Mucosa of rectum (tissue), 2 donors: ENCODE measurements at regions not wholly inside any gene's neighbourhood (a gene's known extent, or its start where the extent isn't known, plus 50 kb on each side); places are given as distances from the start of the nearest gene placed in this dataset.
"Not testable (repeated sequence)": the region's sequence is repeated elsewhere in the genome, so short reads cannot be mapped to it uniquely, and the experiment has no call there.

Source experiments
- H3K27ac ChIP-seq, 2 donors: one replicate each; pipeline ENCODE4 v1.7.0; 2013; ENCODE audit warnings: inconsistent platforms in 2 of 2, low read depth in 2 of 2, low read length in 2 of 2
- H3K27me3 ChIP-seq, 2 donors: one replicate each; pipeline ENCODE4 v1.7.0; 2013; ENCODE audit warnings: low read length in 2 of 2; ENCODE audit not compliant: control insufficient read depth in 2 of 2, insufficient read depth in 2 of 2
- H3K36me3 ChIP-seq, 2 donors: one replicate each; pipeline ENCODE4 v1.7.0; 2013; ENCODE audit warnings: low read length in 2 of 2; ENCODE audit not compliant: control insufficient read depth in 2 of 2, insufficient read depth in 2 of 2
- H3K4me1 ChIP-seq, 2 donors: one replicate each; pipeline ENCODE4 v1.7.0; 2013; ENCODE audit warnings: low read length in 2 of 2, mild to moderate bottlenecking in 1 of 2; ENCODE audit not compliant: control insufficient read depth in 2 of 2, insufficient read depth in 2 of 2
- H3K4me3 ChIP-seq, 2 donors: one replicate each; pipeline ENCODE4 v1.7.0; 2013; ENCODE audit warnings: low read length in 2 of 2
- H3K9ac ChIP-seq, 2 donors: one replicate each; pipeline ENCODE4 v1.7.0; 2013; ENCODE audit warnings: low read length in 2 of 2, low read depth in 1 of 2, mild to moderate bottlenecking in 1 of 2
- H3K9me3 ChIP-seq, 2 donors: one replicate each; pipeline ENCODE4 v1.7.0; 2013; ENCODE audit warnings: low read length in 2 of 2; ENCODE audit not compliant: control insufficient read depth in 2 of 2
- donor health status: healthy.
- donor health status: Normal muscosa, but diverticular disease.

GRCh38 chr9:73095425-73095824, 56.2 kb upstream of the ANXA1 start:
- Histone ChIP-seq H3K4me1 (no peaks in the 10 kb centered on the region), H3K27ac (no peak overlapping the region), H3K36me3 (no peaks in the 10 kb centered on the region), H3K27me3 (no peaks in the 10 kb centered on the region), H3K9me3 (no peaks in the 10 kb centered on the region), H3K4me3 (no peak overlapping the region), H3K9ac (no peak overlapping the region)

DNA sequence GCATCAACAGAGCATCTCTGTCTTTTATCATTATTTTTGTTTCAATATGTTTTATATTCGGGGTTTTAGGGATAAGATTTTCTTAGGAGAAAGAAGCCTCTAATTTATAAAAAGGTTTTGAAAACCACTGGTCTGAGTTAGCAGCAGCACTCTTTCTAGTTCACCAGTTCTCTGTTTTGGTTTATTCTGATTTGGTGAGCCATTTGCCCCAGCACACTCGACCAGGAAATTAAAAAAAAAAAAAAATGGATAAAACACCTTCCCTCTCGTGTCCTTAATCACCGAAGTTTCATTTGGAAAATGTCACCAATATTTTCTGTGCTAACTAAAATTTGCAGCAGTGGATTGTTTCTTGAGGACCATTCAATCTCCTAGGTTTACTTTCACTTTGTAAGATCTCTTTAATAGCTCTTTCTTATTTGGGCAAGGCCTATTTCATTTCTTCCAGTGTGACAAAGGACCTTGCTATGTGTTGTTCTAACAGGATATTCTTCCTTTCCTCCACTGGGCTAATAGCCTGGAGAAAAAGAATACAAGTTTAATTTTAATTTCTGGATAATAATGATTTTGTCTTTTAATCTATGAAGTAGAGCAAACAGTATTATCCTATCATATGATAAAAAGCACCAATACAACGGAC, 57.8 kb upstream of the ANXA1 start:
- H3K9ac ChIP-seq = no peak overlapping the region
- H3K27ac ChIP-seq = no peak overlapping the region
- H3K36me3 ChIP-seq = no peaks in the 10 kb centered on the region
- no peaks in the 10 kb centered on the region for H3K9me3 ChIP-seq
- H3K4me1 ChIP-seq = no peaks in the 10 kb centered on the region
- H3K4me3 ChIP-seq = peak overlapping the region in 1 of 2 donors; percentile 13
- H3K27me3 ChIP-seq = no peaks in the 10 kb centered on the region

- Histone ChIP-seq H3K9ac (no peak overlapping the region), H3K27ac (no peak overlapping the region), H3K36me3 (no peaks in the 10 kb centered on the region), H3K4me1 (no peaks in the 10 kb centered on the region), H3K4me3 (no peak overlapping the region), H3K27me3 (no peaks in the 10 kb centered on the region), H3K9me3 (no peaks in the 10 kb centered on the region)
Measured at GRCh38 chr9:73093016-73093739, 58.5 kb upstream of the ANXA1 start.

- Histone ChIP-seq H3K9me3 (no peaks in the 10 kb centered on the region), H3K27me3 (no peaks in the 10 kb centered on the region), H3K9ac (no peak overlapping the region), H3K36me3 (no peaks in the 10 kb centered on the region), H3K4me1 (no peaks in the 10 kb centered on the region), H3K27ac (no peak overlapping the region), H3K4me3 (no peak overlapping the region)
Measured at GRCh38 chr9:73091909-73092308, 59.8 kb upstream of the ANXA1 start.

GRCh38 chr9:73090214-73090613, 61.5 kb upstream of the ANXA1 start:
- no peak overlapping the region for H3K4me3 ChIP-seq
- H3K27me3 ChIP-seq = no peaks in the 10 kb centered on the region
- H3K36me3 ChIP-seq = no peaks in the 10 kb centered on the region
- H3K4me1 ChIP-seq = no peaks in the 10 kb centered on the region
- no peaks in the 10 kb centered on the region for H3K9me3 ChIP-seq
- H3K27ac ChIP-seq = no peak overlapping the region
- H3K9ac ChIP-seq = no peak overlapping the region

DNA sequence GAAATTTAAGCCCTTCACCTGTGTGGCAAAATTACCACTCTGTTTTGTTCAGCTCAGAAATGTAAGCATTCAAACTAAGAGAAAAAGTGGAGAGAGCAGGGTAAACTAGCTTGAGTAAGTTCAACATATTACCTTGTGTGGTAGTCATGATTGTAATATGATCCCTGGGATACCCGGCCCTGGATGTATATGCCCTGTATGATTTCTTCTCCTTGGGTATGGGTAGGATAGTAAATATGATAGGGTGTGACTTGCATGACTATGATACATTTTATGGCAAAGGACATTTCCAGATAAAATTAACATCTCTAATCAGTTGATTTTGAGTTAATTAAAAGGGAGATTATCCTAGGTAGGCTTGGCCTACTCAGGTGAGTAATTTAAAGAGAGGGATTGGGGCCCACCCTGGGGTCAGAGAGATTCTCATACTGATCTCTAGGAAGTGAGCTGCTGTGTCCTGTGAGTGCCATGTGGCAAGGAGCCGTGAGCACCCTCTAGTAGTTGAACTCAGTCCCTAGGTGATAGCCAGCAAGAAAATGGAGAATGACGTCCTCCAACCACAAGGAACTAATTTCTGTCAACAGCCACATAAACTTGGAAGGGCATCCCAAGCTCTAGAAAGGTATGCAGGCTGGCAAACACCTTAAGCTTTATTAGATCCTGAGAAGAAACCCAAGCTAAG, 62.2 kb upstream of the ANXA1 start:
- Histone ChIP-seq H3K27me3 (no peaks in the 10 kb centered on the region), H3K4me3 (no peak overlapping the region), H3K36me3 (no peaks in the 10 kb centered on the region), H3K9me3 (no peaks in the 10 kb centered on the region), H3K9ac (no peak overlapping the region), H3K4me1 (no peaks in the 10 kb centered on the region), H3K27ac (no peak overlapping the region)

GRCh38 chr9:73087876-73088275, 63.8 kb upstream of the ANXA1 start:
- not testable (repeated sequence) for H3K9me3 ChIP-seq, H3K4me3 ChIP-seq, H3K9ac ChIP-seq, H3K4me1 ChIP-seq, H3K27ac ChIP-seq, H3K36me3 ChIP-seq, H3K27me3 ChIP-seq

- H3K9me3 ChIP-seq = no peaks in the 10 kb centered on the region
- H3K9ac ChIP-seq = no peak overlapping the region
- H3K27me3 ChIP-seq = no peaks in the 10 kb centered on the region
- H3K27ac ChIP-seq = no peak overlapping the region
- peaks cover 3 to 6% of the 10 kb centered on the region in 2 donors for H3K4me1 ChIP-seq
- H3K4me3 ChIP-seq = no peak overlapping the region
- no peaks in the 10 kb centered on the region for H3K36me3 ChIP-seq
Measured at GRCh38 chr9:73083519-73083918, 68.1 kb upstream of the ANXA1 start.

- no peaks in the 10 kb centered on the region for H3K27me3 ChIP-seq
- H3K9me3 ChIP-seq = no peaks in the 10 kb centered on the region
- no peak overlapping the region for H3K4me3 ChIP-seq
- H3K9ac ChIP-seq = no peak overlapping the region
- H3K27ac ChIP-seq = no peak overlapping the region
- no peaks in the 10 kb centered on the region for H3K36me3 ChIP-seq
- H3K4me1 ChIP-seq = peaks cover 3 to 6% of the 10 kb centered on the region in 2 donors
Measured at GRCh38 chr9:73081979-73082657, 69.5 kb upstream of the ANXA1 start.

- no peaks in the 10 kb centered on the region for H3K36me3 ChIP-seq
- no peak overlapping the region for H3K4me3 ChIP-seq
- peaks cover 3 to 6% of the 10 kb centered on the region in 2 donors for H3K4me1 ChIP-seq
- no peak overlapping the region for H3K27ac ChIP-seq
- H3K27me3 ChIP-seq = no peaks in the 10 kb centered on the region
- no peak overlapping the region for H3K9ac ChIP-seq
- H3K9me3 ChIP-seq = no peaks in the 10 kb centered on the region
Measured at GRCh38 chr9:73080110-73080694, 71.5 kb upstream of the ANXA1 start.
